HG03103 (cell line): ENCODE measurements at regions not wholly inside any gene's neighbourhood (a gene's known extent, or its start where the extent isn't known, plus 50 kb on each side); places are given as distances from the start of the nearest gene placed in this dataset.

Source experiments
- ATAC-seq: cut with Tn5 transposase; IDR thresholded peaks from one replicate; pipeline ENCODE4 v1.9.1; 2021; ENCODE audit warnings: low read depth; ENCODE audit not compliant: unreplicated experiment

DNA sequence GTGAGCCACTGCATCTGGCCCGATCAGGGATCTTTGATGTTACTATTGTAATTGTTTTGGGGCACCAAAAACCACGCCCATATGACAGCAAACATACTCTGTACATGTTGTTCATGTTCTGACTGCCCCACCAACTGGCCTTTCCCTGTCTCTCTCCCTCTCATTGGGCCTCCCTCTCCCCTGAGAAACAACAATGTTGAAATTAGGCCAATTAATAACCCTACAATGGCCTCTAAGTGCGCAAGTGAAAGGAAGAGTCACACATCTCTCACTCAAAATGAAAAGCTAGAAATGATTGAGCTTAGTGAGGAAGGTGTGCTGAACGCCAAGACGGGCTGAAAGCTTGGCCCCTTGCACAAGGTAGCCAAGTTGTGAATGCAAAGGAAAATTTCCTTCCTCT is 50.3 kb upstream of the SDK1 start:
- no peak for ATAC-seq
